GM12878 (cell line): ENCODE measurements at regions not wholly inside any gene's neighbourhood (a gene's known extent, or its start where the extent isn't known, plus 50 kb on each side); places are given as distances from the start of the nearest gene placed in this dataset.

Experiments used
- BRCA1 ChIP-seq: IDR thresholded peaks from 2 replicates; pipeline ENCODE4 v1.6.1; 2011; ENCODE audit warnings: low read depth, low read length, improper control_type of control experiment
- CTCF ChIP-seq, 3 experiments: IDR thresholded peaks in 2 of 3; conservative IDR thresholded peaks in 1 of 3; 2 replicates each; pipeline ENCODE4 v1.5.1; 2011; ENCODE audit warnings: low read depth in 3 of 3, low read length in 3 of 3, mild to moderate bottlenecking in 3 of 3, control low read depth in 2 of 3, moderate library complexity in 2 of 3, inconsistent platforms in 1 of 3, mixed read lengths in 1 of 3; ENCODE audit not compliant: control insufficient read depth in 2 of 3, insufficient read depth in 1 of 3; ENCODE audit errors: extremely low read depth in 1 of 3
- ESRRA ChIP-seq: IDR thresholded peaks from 2 replicates; pipeline ENCODE4 v1.6.1; 2012; ENCODE audit warnings: mild to moderate bottlenecking, low read length, improper control_type of control experiment
- ETV6 ChIP-seq, 2 experiments: fragments of 450-650 bp in 1 of 2; IDR thresholded peaks in 1 of 2; conservative IDR thresholded peaks in 1 of 2; 2 replicates each; pipeline ENCODE4 v1.6.1; 2014; ENCODE audit warnings: antibody characterized with exemption in 1 of 2, borderline replicate concordance in 1 of 2, low read depth in 1 of 2, mild to moderate bottlenecking in 1 of 2, moderate library complexity in 1 of 2
- HCFC1 ChIP-seq: fragments of 150-350 bp; IDR thresholded peaks from 2 replicates; pipeline ENCODE4 v1.6.1; 2014; ENCODE audit warnings: low read length
- KAT2A ChIP-seq: conservative IDR thresholded peaks from 2 replicates; pipeline ENCODE4 v1.6.1; 2011; ENCODE audit warnings: low read depth, low read length; ENCODE audit not compliant: control insufficient read depth
- MAX ChIP-seq: IDR thresholded peaks from 2 replicates; pipeline ENCODE4 v1.6.1; 2012; ENCODE audit warnings: low read depth, low read length, improper control_type of control experiment
- REST ChIP-seq: IDR thresholded peaks from 2 replicates; pipeline ENCODE4 v1.6.1; 2012; ENCODE audit warnings: mild to moderate bottlenecking, low read depth, low read length
- SPI1 ChIP-seq: IDR thresholded peaks from 2 replicates; pipeline ENCODE4 v1.6.1; 2011; ENCODE audit warnings: low read depth, mild to moderate bottlenecking, low read length, moderate library complexity, borderline replicate concordance; ENCODE audit not compliant: insufficient read depth
- STAT3 ChIP-seq: IDR thresholded peaks from 2 replicates; pipeline ENCODE4 v1.6.1; 2011; ENCODE audit warnings: low read depth, low read length, improper control_type of control experiment

GRCh38 chr5:68419637-68420452, 204.3 kb downstream of the PIK3R1 start:
- TF ChIP-seq STAT3 (no peak), MAX (no peak), ESRRA (no peak), HCFC1 (no peak), KAT2A (no peak), BRCA1 (no peak), CTCF (IDR thresholded peaks at IDR 0.05 in 2 of 3, conservative IDR thresholded peaks at IDR 0.05 in 1 of 3; ENCODE audit: control insufficient read depth in 2 of 3, extremely low read depth in 1 of 3, insufficient read depth in 1 of 3, low read depth in 3 of 3, low read length in 3 of 3) (no peak), SPI1 (no peak), ETV6 (conservative IDR thresholded peaks at IDR 0.05 in 1 of 2, IDR thresholded peaks at IDR 0.05 in 1 of 2; ENCODE audit: borderline replicate concordance in 1 of 2, low read depth in 1 of 2) (no peak), REST (no peak)
